HEK293T (cell line): ENCODE measurements at regions not wholly inside any gene's neighbourhood (a gene's known extent, or its start where the extent isn't known, plus 50 kb on each side); places are given as distances from the start of the nearest gene placed in this dataset.

Source experiments
- CTCF ChIA-PET: fragments of 350-600 bp; formaldehyde crosslinking; extraction: SDS; loops from one replicate; lab custom pipeline; 2021; ENCODE audit warnings: antibody characterized with exemption, inconsistent platforms; lab: Yijun Ruan, JAX
- POLR2A ChIA-PET: fragments of 350-600 bp; formaldehyde crosslinking; extraction: SDS; loops from one replicate; lab custom pipeline; 2020; ENCODE audit warnings: antibody characterized with exemption, inconsistent platforms; lab: Yijun Ruan, JAX
- DNase-seq: peaks from one replicate; pipeline ENCODE4 v3.0.0; 2012; ENCODE audit warnings: mixed read lengths; ENCODE audit errors: extremely low spot score
- ARNT ChIP-seq: fragments of 450-650 bp; IDR thresholded peaks from 2 replicates; pipeline ENCODE4 v1.6.1; 2017; ENCODE audit warnings: mild to moderate bottlenecking
- BHLHE40 ChIP-seq: fragments of 450-650 bp; IDR thresholded peaks from 2 replicates; pipeline ENCODE4 v1.6.1; 2016; ENCODE audit warnings: mild to moderate bottlenecking, moderate library complexity, borderline replicate concordance
- CTBP1 ChIP-seq: fragments of 450-650 bp; IDR thresholded peaks from 2 replicates; pipeline ENCODE4 v1.6.1; 2016; ENCODE audit warnings: borderline replicate concordance
- ELF4 ChIP-seq: fragments of 450-650 bp; IDR thresholded peaks from 2 replicates; pipeline ENCODE4 v1.6.1; 2017; ENCODE audit warnings: antibody characterized with exemption
- FOXA1 ChIP-seq: fragments of 450-650 bp; IDR thresholded peaks from 2 replicates; pipeline ENCODE4 v1.6.1; 2016; ENCODE audit warnings: mild to moderate bottlenecking
- FOXK2 ChIP-seq: fragments of 450-650 bp; IDR thresholded peaks from 2 replicates; pipeline ENCODE4 v1.6.1; 2016; ENCODE audit warnings: mild to moderate bottlenecking
- FOXM1 ChIP-seq: fragments of 450-650 bp; IDR thresholded peaks from 2 replicates; pipeline ENCODE4 v1.6.1; 2017; ENCODE audit warnings: mild to moderate bottlenecking, borderline replicate concordance
- HDGF ChIP-seq: fragments of 450-650 bp; IDR thresholded peaks from 2 replicates; pipeline ENCODE4 v1.6.1; 2017; ENCODE audit warnings: antibody characterized with exemption, borderline replicate concordance
- L3MBTL2 ChIP-seq: fragments of 450-650 bp; conservative IDR thresholded peaks from 2 replicates; pipeline ENCODE4 v1.6.1; 2016; ENCODE audit warnings: mild to moderate bottlenecking
- LEF1 ChIP-seq: fragments of 450-650 bp; IDR thresholded peaks from 2 replicates; pipeline ENCODE4 v1.6.1; 2017; ENCODE audit warnings: mild to moderate bottlenecking, borderline replicate concordance
- NFRKB ChIP-seq: fragments of 450-650 bp; IDR thresholded peaks from 2 replicates; pipeline ENCODE4 v1.6.1; 2016; ENCODE audit warnings: mild to moderate bottlenecking, moderate library complexity
- PKNOX1 ChIP-seq: fragments of 450-650 bp; IDR thresholded peaks from 2 replicates; pipeline ENCODE4 v1.6.1; 2016
- SP1 ChIP-seq: fragments of 450-650 bp; IDR thresholded peaks from 2 replicates; pipeline ENCODE4 v1.6.1; 2017
- SUZ12 ChIP-seq: fragments of 450-650 bp; IDR thresholded peaks from 2 replicates; pipeline ENCODE4 v1.6.1; 2016; ENCODE audit warnings: mild to moderate bottlenecking
- TARDBP ChIP-seq: fragments of 450-650 bp; IDR thresholded peaks from 2 replicates; pipeline ENCODE4 v1.6.1; 2016
- ZNF384 ChIP-seq: fragments of 450-650 bp; IDR thresholded peaks from 2 replicates; pipeline ENCODE4 v1.6.1; 2016

GRCh38 chr15:58247855-58248842 lies 110.0 kb downstream of the AQP9 start:
- DNase-seq = no peak
- ChIA-PET POLR2A (no interaction called here), CTCF (no interaction called here)
- TF ChIP-seq CTBP1 = no peak
- TF ChIP-seq SP1 = no peak
- no peak for TF ChIP-seq LEF1
- no peak for TF ChIP-seq HDGF
- TF ChIP-seq SUZ12 = no peak
- TF ChIP-seq PKNOX1 = no peak
- no peak for TF ChIP-seq TARDBP
- no peak for TF ChIP-seq FOXA1
- TF ChIP-seq ELF4 = no peak
- TF ChIP-seq L3MBTL2 = no peak
- TF ChIP-seq BHLHE40 = no peak
- no peak for TF ChIP-seq ARNT
- no peak for TF ChIP-seq FOXM1
- no peak for TF ChIP-seq NFRKB
- no peak for TF ChIP-seq ZNF384
- TF ChIP-seq FOXK2 = no peak

GRCh38 chr15:58249646-58250312 lies 111.6 kb downstream of the AQP9 start:
- no peak for DNase-seq
- TF ChIP-seq FOXM1 (no peak), ELF4 (no peak), ARNT (no peak), SP1 (no peak), HDGF (no peak), LEF1 (no peak), TARDBP (no peak), L3MBTL2 (no peak), NFRKB (no peak), BHLHE40 (no peak), CTBP1 (no peak), ZNF384 (no peak), PKNOX1 (no peak), FOXK2 (no peak), FOXA1 (no peak), SUZ12 (no peak)
- POLR2A ChIA-PET = no interaction called here
- CTCF ChIA-PET = no interaction called here

- CTCF ChIA-PET = interaction anchor here (1.4 kb wide), 1 partner anchor 25 kb away, joined by 4 read pairs; no protein-coding TSS in a partner anchor
- DNase-seq = no peak
- POLR2A ChIA-PET = interaction anchor here (0.6 kb wide), 1 partner anchor 19 kb away, joined by 3 read pairs; no protein-coding TSS in a partner anchor
- TF ChIP-seq FOXK2 = no peak
- no peak for TF ChIP-seq FOXM1
- TF ChIP-seq BHLHE40 = no peak
Observed at GRCh38 chr15:58252586-58253323, 114.6 kb downstream of the AQP9 start.

GRCh38 chr15:58257776-58258325 lies 119.7 kb downstream of the AQP9 start:
- CTCF ChIA-PET = no interaction called here
- DNase-seq = no peak
- POLR2A ChIA-PET = no interaction called here
- TF ChIP-seq NFRKB (no peak), BHLHE40 (no peak), L3MBTL2 (no peak), ARNT (no peak), ZNF384 (no peak), ELF4 (no peak), LEF1 (no peak), CTBP1 (no peak), SP1 (no peak), PKNOX1 (no peak), FOXA1 (no peak), FOXK2 (no peak), SUZ12 (no peak), FOXM1 (no peak), TARDBP (no peak), HDGF (no peak)

GRCh38 chr15:58258501-58259292 lies 120.5 kb downstream of the AQP9 start:
- no peak for DNase-seq
- ChIA-PET POLR2A (no interaction called here), CTCF (no interaction called here)
- TF ChIP-seq TARDBP (no peak), HDGF (no peak), FOXM1 (no peak)
